H4 (cell line): ENCODE measurements at regions not wholly inside any gene's neighbourhood (a gene's known extent, or its start where the extent isn't known, plus 50 kb on each side); places are given as distances from the start of the nearest gene placed in this dataset.

Experiments used
- DNase-seq: peaks from one replicate; pipeline ENCODE4 v3.0.0-alpha.2; 2015; ENCODE audit warnings: low spot score

GRCh38 chr20:22791396-22791795 is 207.0 kb upstream of the FOXA2 start:
- DNase-seq = no peak

DNA sequence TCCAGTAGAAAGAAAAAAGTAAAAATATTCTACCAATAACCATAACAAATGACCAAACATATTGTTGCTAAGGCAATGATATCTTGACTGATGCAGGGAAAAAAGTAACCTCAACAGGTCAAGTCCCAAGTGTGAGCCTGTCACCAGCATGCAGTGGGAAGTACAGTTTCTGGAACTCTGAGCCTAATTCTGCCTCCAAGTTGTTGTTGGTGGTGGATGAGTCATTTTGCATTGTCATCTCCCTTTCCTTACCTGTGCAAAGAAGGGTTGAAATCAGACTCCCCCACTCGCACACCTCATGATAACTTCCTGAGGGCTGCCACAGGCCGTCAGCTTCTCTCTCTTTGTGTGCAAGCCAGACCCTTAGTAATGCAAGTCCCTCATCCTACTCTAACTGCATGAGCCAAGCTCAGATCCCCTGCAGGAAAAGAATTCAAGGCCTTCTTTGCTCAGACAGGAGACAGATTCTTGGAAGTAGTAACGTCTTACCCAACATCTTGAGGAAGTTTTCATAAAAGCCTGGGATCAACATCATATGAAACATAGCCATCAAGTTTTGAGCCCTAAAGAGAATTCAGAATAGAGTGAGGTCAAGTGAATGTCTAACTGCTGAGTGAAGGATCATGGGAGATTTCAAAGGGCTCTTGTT is 207.6 kb upstream of the FOXA2 start:
- no peak for DNase-seq

GRCh38 chr20:22794200-22794599 is 209.8 kb upstream of the FOXA2 start:
- DNase-seq = no peak

- DNase-seq = no peak
Measured at GRCh38 chr20:22795433-22795832, 211.1 kb upstream of the FOXA2 start.

DNA sequence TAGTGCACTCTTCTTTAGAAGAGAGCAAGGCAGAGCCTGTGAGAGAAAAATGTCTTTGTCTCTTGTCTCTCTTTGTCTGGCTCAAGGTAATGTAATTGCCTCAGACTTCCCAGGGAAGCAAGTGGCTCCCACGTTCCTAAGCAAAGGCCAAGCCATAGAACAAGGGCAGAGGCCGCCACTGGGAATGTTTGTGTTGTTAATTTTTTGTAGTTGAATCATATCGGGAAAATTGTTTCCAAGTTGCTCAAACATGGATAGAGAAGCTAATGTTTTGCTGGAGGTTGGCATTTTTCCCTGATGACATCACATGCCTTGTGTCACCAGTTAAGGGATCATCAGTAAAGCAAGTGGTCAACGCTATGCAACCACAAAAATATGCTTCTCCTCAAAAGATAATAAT is 211.5 kb upstream of the FOXA2 start:
- peak; percentile 76 for DNase-seq

GRCh38 chr20:22796469-22797077 is 212.2 kb upstream of the FOXA2 start:
- DNase-seq = peak; percentile 18

GRCh38 chr20:22797103-22797502 is 212.7 kb upstream of the FOXA2 start:
- no peak for DNase-seq

DNA sequence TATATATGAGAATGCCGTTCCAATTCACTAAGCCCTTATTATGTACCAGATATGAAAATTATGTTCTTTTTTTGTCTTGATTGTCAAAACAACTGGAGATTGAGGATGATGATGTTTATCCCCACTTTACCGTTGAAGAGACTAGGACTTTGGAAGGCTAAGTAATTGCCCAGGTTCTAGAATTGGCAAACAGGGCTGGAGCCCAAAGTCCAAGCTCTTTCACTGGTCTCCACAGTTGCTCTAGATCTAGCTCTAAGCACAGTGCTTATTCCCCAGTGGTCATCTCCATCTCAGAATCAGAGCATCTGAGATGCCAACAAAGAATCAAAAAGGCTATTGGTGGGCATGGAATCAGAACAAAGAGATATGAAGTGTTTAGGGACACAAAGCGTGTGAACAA is 215.3 kb upstream of the FOXA2 start:
- no peak for DNase-seq

DNA sequence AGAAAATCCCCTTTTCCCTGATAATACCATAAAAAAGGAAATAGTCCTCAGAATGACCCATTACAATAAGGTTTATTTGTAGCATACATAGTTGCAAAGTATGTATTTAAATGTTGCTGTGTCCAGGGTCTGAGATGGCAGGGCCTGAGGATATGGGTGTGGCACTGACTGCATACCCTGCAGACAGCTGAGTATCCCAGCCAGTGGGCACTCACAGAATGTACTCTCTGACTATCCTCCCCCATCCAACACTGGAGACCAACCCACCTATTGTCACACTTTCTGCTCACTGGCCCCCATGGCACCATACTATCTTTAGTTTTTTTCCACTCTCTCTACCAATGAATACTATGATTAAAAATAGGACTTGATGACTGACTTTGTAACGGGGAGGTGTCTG is 215.8 kb upstream of the FOXA2 start:
- no peak for DNase-seq

GRCh38 chr20:22801528-22801927 is 217.2 kb upstream of the FOXA2 start:
- DNase-seq = no peak

- DNase-seq = no peak
Measured at GRCh38 chr20:22802296-22802695, 217.9 kb upstream of the FOXA2 start.

- DNase-seq = peak; percentile 80
Measured at GRCh38 chr20:22805219-22805618, 220.8 kb upstream of the FOXA2 start.

- DNase-seq = no peak
Measured at GRCh38 chr20:22805996-22806395, 221.6 kb upstream of the FOXA2 start.

GRCh38 chr20:22807045-22807444 is 222.7 kb upstream of the FOXA2 start:
- DNase-seq = no peak

DNA sequence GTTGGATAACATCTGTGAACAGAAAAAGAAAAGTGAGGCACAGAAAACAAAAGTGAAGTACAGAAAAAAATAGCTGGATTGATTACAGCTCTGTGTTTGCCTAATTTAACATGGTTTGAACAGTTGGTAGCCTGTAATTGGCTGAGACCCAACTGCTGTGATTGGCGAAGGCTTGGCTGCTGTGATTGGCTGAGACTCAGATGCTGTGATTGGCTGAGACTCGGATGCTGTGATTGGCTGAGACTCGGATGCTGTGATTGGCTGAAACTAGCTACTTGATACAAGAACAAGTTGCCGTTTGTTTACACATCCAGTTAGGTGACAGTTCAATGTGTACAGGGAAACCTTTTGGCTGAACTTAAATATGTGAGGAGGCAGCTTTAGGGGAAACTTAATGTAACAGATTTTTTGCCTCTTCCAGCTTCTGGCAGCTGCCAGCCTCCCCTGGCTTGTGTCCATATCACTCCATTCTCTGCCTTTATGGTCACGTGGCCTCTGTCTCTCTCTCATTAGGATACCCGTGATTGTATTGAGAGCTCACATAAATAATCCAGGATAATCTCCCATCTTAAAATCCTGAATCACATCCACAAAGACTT is 223.4 kb upstream of the FOXA2 start:
- peak; percentile 15 for DNase-seq

GRCh38 chr20:22808628-22809027 is 224.3 kb upstream of the FOXA2 start:
- DNase-seq = no peak

GRCh38 chr20:22810030-22810429 is 225.1 kb upstream of the SSTR4 start:
- DNase-seq = no peak

- DNase-seq = no peak
Measured at GRCh38 chr20:22810626-22811569, 224.2 kb upstream of the SSTR4 start.

DNA sequence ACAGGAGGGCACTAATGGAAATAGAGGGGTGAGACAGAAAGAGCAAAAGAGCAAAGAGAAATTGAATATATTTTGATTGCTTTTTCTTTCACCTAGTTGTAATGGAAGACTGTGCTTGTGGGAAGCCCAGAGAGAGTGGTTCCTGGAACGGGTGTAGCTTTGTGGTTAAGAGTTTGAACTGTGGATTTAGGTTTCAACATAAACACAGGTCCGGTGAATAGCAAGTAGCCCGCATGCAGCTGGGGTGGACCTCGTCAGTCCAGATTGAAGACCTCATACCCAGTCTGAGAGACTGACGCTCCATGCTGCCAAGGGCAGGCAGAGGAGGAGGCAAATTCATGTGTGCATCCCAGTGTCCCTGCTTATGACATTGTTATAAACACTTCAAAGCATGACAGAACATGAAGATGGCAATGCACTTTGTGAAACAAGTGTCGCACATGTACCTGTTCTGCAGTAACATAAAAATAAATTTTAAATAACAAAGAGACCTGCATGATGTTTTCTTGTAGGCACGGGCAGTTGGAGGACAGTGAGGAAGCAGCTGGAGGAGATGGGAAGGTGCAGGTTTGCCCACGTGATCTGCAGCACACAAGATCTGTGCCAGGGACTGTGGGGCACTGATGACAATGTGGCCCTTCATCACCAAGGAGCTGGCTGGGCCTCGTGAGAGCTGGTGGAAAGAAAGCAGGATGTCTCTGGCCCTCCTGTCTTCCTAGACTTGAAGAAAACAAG is 220.5 kb upstream of the SSTR4 start:
- DNase-seq = peak; percentile 69

DNA sequence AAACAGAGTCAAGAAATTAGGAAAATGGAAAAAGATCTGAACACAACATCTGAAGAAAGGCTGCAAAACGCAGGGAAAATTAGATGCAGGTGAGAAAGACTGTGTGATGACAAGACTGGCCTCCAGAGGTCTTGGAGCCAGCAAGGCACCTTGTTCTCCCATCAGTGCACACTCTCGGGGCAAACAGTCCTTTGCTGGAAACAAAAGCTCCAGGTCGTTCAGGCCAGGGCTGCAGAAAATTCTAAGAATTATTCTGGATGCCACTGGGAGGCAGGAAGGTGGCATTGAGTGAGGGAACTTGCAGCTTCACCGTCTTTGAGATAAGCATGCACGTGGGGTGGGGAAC is 219.9 kb upstream of the SSTR4 start:
- no peak for DNase-seq

DNA sequence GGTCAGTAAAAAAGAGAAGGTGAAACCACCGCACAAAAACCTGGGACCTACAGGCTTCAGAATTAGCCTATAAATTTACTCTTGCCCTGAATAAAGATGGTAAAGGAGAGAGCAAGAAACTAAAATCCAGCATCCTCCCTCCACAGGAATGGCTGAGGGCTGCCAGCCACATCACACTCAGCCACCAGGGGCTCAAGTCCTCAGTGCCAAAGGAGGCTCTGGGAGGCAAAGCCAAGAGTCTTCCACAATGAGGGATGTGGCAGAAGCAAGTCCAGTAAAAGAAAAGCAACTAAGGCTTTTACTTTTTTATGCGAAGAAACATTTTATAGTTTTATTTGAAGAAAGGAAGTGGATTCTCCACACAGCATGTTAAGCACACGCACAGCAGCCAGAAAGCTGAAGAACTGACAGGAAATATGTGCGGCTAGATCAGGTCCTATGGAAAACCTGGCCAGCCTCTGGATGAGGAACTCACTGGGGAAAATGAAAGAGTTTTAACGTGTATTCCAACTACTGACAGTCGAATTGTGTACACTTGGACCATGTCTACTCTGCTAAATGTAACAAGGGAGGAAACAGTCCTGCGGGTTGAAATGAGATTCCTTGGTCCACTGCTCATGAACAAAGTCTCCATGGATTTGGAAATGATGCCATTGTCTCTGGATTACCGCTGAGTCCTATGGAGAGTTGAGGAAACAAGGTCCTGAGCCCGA is 219.4 kb upstream of the SSTR4 start:
- DNase-seq = no peak
